ENCODE measurements at regions not wholly inside any gene's neighbourhood (a gene's known extent, or its start where the extent isn't known, plus 50 kb on each side); places are given as distances from the start of the nearest gene placed in this dataset.

- TF ChIP-seq YY1 (IDR thresholded peaks at IDR 0.05; ENCODE audit: insufficient read depth, insufficient read length), result no peak
- TF ChIP-seq ZNF274 (IDR thresholded peaks at IDR 0.05; ENCODE audit: low read depth, low read length), result no peak
- TF ChIP-seq SUZ12 (IDR thresholded peaks at IDR 0.05; ENCODE audit: extremely low read depth, insufficient read depth, insufficient read length), result no peak
These were observed 136.9 kb upstream of the PRR16 start for GRCh38 chr5:120327180-120327579.
